WTC11 (cell line): ENCODE measurements at regions not wholly inside any gene's neighbourhood (a gene's known extent, or its start where the extent isn't known, plus 50 kb on each side); places are given as distances from the start of the nearest gene placed in this dataset.

Source experiments
- ATAC-seq: fragments of 200-7000 bp; cut with Tn5 transposase; 2 replicates; pipeline ENCODE4 v1.10.0; 2021; ENCODE audit warnings: mild to moderate bottlenecking, moderate library complexity
- CTCF ChIA-PET: fragments of 300-600 bp; sonication (Branson Sonifier 250); formaldehyde crosslinking; loops from one replicate; lab custom pipeline; 2021; ENCODE audit warnings: antibody characterized with exemption; lab: Charles Lee
- POLR2A ChIA-PET: fragments of 350-600 bp; sonication (Branson Sonifier 250); formaldehyde crosslinking; loops from one replicate; lab custom pipeline; 2021; ENCODE audit warnings: antibody characterized with exemption; lab: Charles Lee
- DNase-seq: peaks from one replicate; pipeline ENCODE4 v3.0.0; 2021; ENCODE audit warnings: low spot score
- H3K27ac Mint-ChIP-seq: 2 replicates; pipeline ENCODE4 v1.8.0; 2021; ENCODE audit warnings: mixed read lengths
- H3K27me3 Mint-ChIP-seq: 2 replicates; pipeline ENCODE4 v1.8.0; 2021; ENCODE audit warnings: low read depth, mild to moderate bottlenecking, moderate library complexity, mixed read lengths
- H3K36me3 Mint-ChIP-seq: 2 replicates; pipeline ENCODE4 v1.8.0; 2021; ENCODE audit warnings: mixed read lengths
- H3K4me1 Mint-ChIP-seq: 2 replicates; pipeline ENCODE4 v1.8.0; 2022; ENCODE audit warnings: mixed read lengths
- H3K4me3 Mint-ChIP-seq: 2 replicates; pipeline ENCODE4 v1.8.0; 2021; ENCODE audit warnings: mild to moderate bottlenecking, moderate library complexity, mixed read lengths
- H3K9me3 Mint-ChIP-seq: 2 replicates; pipeline ENCODE4 v1.8.0; 2021; ENCODE audit warnings: mixed read lengths
- ATF2 ChIP-seq: sonication (generic); formaldehyde crosslinking; IDR thresholded peaks from 2 replicates; pipeline ENCODE4 v1.8.1; 2022; ENCODE audit warnings: low read depth, missing genetic modification reagents, borderline replicate concordance
- CDX4 ChIP-seq: fragments of 250-450 bp; sonication (Bioruptor Pico); IDR thresholded peaks from 2 replicates; pipeline ENCODE4 v1.9.0; 2021; ENCODE audit warnings: moderate library complexity, mild to moderate bottlenecking, inconsistent platforms, borderline replicate concordance
- JAZF1 ChIP-seq: fragments of 250-450 bp; sonication (Bioruptor Pico); IDR thresholded peaks from 2 replicates; pipeline ENCODE4 v1.9.0; 2021; ENCODE audit warnings: moderate library complexity, mild to moderate bottlenecking, inconsistent platforms
- JUN ChIP-seq: sonication (generic); formaldehyde crosslinking; IDR thresholded peaks from 2 replicates; pipeline ENCODE4 v1.8.0; 2023; ENCODE audit warnings: mild to moderate bottlenecking, missing genetic modification reagents
- MLX ChIP-seq: sonication (generic); formaldehyde crosslinking; IDR thresholded peaks from 2 replicates; pipeline ENCODE4 v1.8.1; 2023; ENCODE audit warnings: mild to moderate bottlenecking, missing genetic modification reagents, moderate library complexity
- NFYB ChIP-seq: sonication (generic); formaldehyde crosslinking; conservative IDR thresholded peaks from 2 replicates; pipeline ENCODE4 v1.8.0; 2022; ENCODE audit warnings: low read depth, missing genetic modification reagents
- NR2C2 ChIP-seq: sonication (generic); formaldehyde crosslinking; IDR thresholded peaks from 2 replicates; pipeline ENCODE4 v1.8.0; 2022; ENCODE audit warnings: mild to moderate bottlenecking, missing genetic modification reagents
- OVOL2 ChIP-seq: fragments of 250-450 bp; sonication (Bioruptor Pico); IDR thresholded peaks from 2 replicates; pipeline ENCODE4 v1.9.0; 2021; ENCODE audit warnings: mild to moderate bottlenecking, borderline replicate concordance
- SMAD3 ChIP-seq: sonication (generic); formaldehyde crosslinking; IDR thresholded peaks from 2 replicates; pipeline ENCODE4 v1.8.0; 2022; ENCODE audit warnings: missing genetic modification reagents, mild to moderate bottlenecking, borderline replicate concordance
- SP1 ChIP-seq: sonication (generic); formaldehyde crosslinking; conservative IDR thresholded peaks from 2 replicates; pipeline ENCODE4 v1.8.1; 2022; ENCODE audit warnings: missing genetic modification reagents
- TCF7 ChIP-seq: sonication (generic); formaldehyde crosslinking; IDR thresholded peaks from 2 replicates; pipeline ENCODE4 v1.8.0; 2022; ENCODE audit warnings: mild to moderate bottlenecking, low read depth, missing genetic modification reagents, moderate library complexity
- USF1 ChIP-seq: sonication (generic); formaldehyde crosslinking; IDR thresholded peaks from 2 replicates; pipeline ENCODE4 v1.8.0; 2022; ENCODE audit warnings: mild to moderate bottlenecking, missing genetic modification reagents
- ZNF219 ChIP-seq: sonication (generic); formaldehyde crosslinking; IDR thresholded peaks from 2 replicates; pipeline ENCODE4 v1.8.0; 2023; ENCODE audit warnings: missing genetic modification reagents, mild to moderate bottlenecking, borderline replicate concordance
- ZNF232 ChIP-seq: sonication (generic); formaldehyde crosslinking; IDR thresholded peaks from 2 replicates; pipeline ENCODE4 v1.8.0; 2022; ENCODE audit warnings: mild to moderate bottlenecking, missing genetic modification reagents
- ZNF317 ChIP-seq: sonication (generic); formaldehyde crosslinking; IDR thresholded peaks from 2 replicates; pipeline ENCODE4 v1.8.1; 2023; ENCODE audit warnings: low read depth, mild to moderate bottlenecking, moderate library complexity, missing genetic modification reagents, borderline replicate concordance
- ZNF396 ChIP-seq: fragments of 250-450 bp; sonication (Bioruptor Pico); IDR thresholded peaks from 2 replicates; pipeline ENCODE4 v1.8.0; 2021; ENCODE audit warnings: mild to moderate bottlenecking, moderate library complexity, borderline replicate concordance
- TF ChIP-seq, protein P1 (sequence below): sonication (generic); formaldehyde crosslinking; IDR thresholded peaks from 2 replicates; pipeline ENCODE4 v1.8.0; 2023; ENCODE audit warnings: missing genetic modification reagents
- TF ChIP-seq, protein P2 (sequence below): sonication (generic); formaldehyde crosslinking; IDR thresholded peaks from 2 replicates; pipeline ENCODE4 v1.8.1; 2023; ENCODE audit warnings: mild to moderate bottlenecking, missing genetic modification reagents, moderate library complexity
- TF ChIP-seq, protein P3 (sequence below): sonication (generic); formaldehyde crosslinking; IDR thresholded peaks from 2 replicates; pipeline ENCODE4 v1.8.0; 2022; ENCODE audit warnings: mild to moderate bottlenecking, missing genetic modification reagents
- TF ChIP-seq, protein P4 (sequence below): sonication (generic); formaldehyde crosslinking; IDR thresholded peaks from 2 replicates; pipeline ENCODE4 v1.8.1; 2022; ENCODE audit warnings: mild to moderate bottlenecking, moderate library complexity, missing genetic modification reagents
- TF ChIP-seq, protein P5 (sequence below): sonication (generic); formaldehyde crosslinking; IDR thresholded peaks from 2 replicates; pipeline ENCODE4 v1.8.0; 2022; ENCODE audit warnings: mild to moderate bottlenecking, missing genetic modification reagents

DNA sequence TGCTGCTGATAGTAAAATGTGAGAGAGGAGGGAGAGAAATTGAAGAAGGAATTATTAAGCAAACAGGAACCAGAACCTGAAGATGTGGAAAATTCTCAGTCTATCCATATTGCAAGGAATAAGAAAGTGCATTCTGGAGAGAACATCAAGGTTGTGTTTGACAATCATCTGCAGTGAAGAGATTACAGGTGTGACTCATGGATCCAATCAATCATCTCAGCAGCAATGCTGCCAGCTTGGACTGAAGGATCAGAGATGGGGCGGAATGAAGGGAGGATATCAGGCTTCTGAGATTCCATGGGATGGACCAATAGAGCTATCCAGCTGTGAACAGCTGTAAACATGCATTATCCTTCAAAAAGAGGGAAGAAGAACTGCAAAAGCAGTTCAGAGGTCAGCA, 247.3 kb downstream of the LPIN1 start:
- ChIA-PET CTCF (interaction anchor here (0.6 kb wide), 1 partner anchor 554 kb away, joined by 3 read pairs; no protein-coding TSS in a partner anchor), POLR2A (no interaction called here)
- no peak for TF ChIP-seq NFYB (CRISPR knock-in tag)
- TF ChIP-seq, protein P1, sequence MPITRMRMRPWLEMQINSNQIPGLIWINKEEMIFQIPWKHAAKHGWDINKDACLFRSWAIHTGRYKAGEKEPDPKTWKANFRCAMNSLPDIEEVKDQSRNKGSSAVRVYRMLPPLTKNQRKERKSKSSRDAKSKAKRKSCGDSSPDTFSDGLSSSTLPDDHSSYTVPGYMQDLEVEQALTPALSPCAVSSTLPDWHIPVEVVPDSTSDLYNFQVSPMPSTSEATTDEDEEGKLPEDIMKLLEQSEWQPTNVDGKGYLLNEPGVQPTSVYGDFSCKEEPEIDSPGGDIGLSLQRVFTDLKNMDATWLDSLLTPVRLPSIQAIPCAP (CRISPR knock-in tag): no peak
- TF ChIP-seq ZNF396 (CRISPR knock-in tag): no peak
- TF ChIP-seq SMAD3 (CRISPR knock-in tag): no peak
- no peak for TF ChIP-seq CDX4 (CRISPR knock-in tag)
- TF ChIP-seq, protein P2, sequence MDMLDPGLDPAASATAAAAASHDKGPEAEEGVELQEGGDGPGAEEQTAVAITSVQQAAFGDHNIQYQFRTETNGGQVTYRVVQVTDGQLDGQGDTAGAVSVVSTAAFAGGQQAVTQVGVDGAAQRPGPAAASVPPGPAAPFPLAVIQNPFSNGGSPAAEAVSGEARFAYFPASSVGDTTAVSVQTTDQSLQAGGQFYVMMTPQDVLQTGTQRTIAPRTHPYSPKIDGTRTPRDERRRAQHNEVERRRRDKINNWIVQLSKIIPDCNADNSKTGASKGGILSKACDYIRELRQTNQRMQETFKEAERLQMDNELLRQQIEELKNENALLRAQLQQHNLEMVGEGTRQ (CRISPR knock-in tag): no peak
- no peak for TF ChIP-seq USF1 (CRISPR knock-in tag)
- TF ChIP-seq, protein P3, sequence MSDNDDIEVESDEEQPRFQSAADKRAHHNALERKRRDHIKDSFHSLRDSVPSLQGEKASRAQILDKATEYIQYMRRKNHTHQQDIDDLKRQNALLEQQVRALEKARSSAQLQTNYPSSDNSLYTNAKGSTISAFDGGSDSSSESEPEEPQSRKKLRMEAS (CRISPR knock-in tag): no peak
- TF ChIP-seq MLX (CRISPR knock-in tag): no peak
- TF ChIP-seq TCF7: no peak
- TF ChIP-seq ZNF232 (CRISPR knock-in tag): no peak
- ATAC-seq (no peak), DNase-seq (no peak)
- peaks cover 5% of the 10 kb centered on the region for H3K4me1 Mint-ChIP-seq
- H3K27me3 Mint-ChIP-seq: no peaks in the 10 kb centered on the region
- H3K4me3 Mint-ChIP-seq: no peak overlapping the region
- H3K36me3 Mint-ChIP-seq: peaks cover 12% of the 10 kb centered on the region
- H3K27ac Mint-ChIP-seq: no peak overlapping the region
- peaks cover 25% of the 10 kb centered on the region for H3K9me3 Mint-ChIP-seq

- Mint-ChIP-seq H3K27ac (no peak overlapping the region), H3K27me3 (no peaks in the 10 kb centered on the region), H3K4me3 (no peak overlapping the region), H3K9me3 (peaks cover 18% of the 10 kb centered on the region), H3K36me3 (peaks cover 12% of the 10 kb centered on the region), H3K4me1 (no peaks in the 10 kb centered on the region)
- ChIA-PET CTCF (no interaction called here), POLR2A (no interaction called here)
- ATAC-seq: no peak
- TF ChIP-seq ZNF219 (no peak), SP1 (CRISPR knock-in tag) (no peak), JAZF1 (CRISPR knock-in tag) (no peak), NR2C2 (CRISPR knock-in tag) (no peak), ATF2 (no peak), JUN (CRISPR knock-in tag) (no peak), OVOL2 (CRISPR knock-in tag) (no peak), TCF7 (no peak), ZNF317 (CRISPR knock-in tag) (no peak)
- TF ChIP-seq, protein P4, sequence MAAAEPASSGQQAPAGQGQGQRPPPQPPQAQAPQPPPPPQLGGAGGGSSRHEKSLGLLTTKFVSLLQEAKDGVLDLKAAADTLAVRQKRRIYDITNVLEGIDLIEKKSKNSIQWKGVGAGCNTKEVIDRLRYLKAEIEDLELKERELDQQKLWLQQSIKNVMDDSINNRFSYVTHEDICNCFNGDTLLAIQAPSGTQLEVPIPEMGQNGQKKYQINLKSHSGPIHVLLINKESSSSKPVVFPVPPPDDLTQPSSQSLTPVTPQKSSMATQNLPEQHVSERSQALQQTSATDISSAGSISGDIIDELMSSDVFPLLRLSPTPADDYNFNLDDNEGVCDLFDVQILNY (CRISPR knock-in tag): no peak
- TF ChIP-seq, protein P5, sequence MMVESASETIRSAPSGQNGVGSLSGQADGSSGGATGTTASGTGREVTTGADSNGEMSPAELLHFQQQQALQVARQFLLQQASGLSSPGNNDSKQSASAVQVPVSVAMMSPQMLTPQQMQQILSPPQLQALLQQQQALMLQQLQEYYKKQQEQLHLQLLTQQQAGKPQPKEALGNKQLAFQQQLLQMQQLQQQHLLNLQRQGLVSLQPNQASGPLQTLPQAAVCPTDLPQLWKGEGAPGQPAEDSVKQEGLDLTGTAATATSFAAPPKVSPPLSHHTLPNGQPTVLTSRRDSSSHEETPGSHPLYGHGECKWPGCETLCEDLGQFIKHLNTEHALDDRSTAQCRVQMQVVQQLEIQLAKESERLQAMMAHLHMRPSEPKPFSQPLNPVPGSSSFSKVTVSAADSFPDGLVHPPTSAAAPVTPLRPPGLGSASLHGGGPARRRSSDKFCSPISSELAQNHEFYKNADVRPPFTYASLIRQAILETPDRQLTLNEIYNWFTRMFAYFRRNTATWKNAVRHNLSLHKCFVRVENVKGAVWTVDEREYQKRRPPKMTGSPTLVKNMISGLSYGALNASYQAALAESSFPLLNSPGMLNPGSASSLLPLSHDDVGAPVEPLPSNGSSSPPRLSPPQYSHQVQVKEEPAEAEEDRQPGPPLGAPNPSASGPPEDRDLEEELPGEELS (CRISPR knock-in tag): no peak
- no peak for DNase-seq
Observed at GRCh38 chr2:11995456-11995855, 249.0 kb downstream of the LPIN1 start.
